Limb (tissue), 2 donors: ENCODE measurements at regions not wholly inside any gene's neighbourhood (a gene's known extent, or its start where the extent isn't known, plus 50 kb on each side); places are given as distances from the start of the nearest gene placed in this dataset.
"Not testable (repeated sequence)": the region's sequence is repeated elsewhere in the genome, so short reads cannot be mapped to it uniquely, and the experiment has no call there.

ENCODE experiments used
- DNase-seq, 2 donors: peaks; one replicate each; pipeline ENCODE4 v3.0.0-alpha.2; 2016; ENCODE audit errors: extremely low spot score in 2 of 2

- not testable (repeated sequence) for DNase-seq
Observed at GRCh38 chr1:176396604-176397395, 66.2 kb upstream of the PAPPA2 start.

DNA sequence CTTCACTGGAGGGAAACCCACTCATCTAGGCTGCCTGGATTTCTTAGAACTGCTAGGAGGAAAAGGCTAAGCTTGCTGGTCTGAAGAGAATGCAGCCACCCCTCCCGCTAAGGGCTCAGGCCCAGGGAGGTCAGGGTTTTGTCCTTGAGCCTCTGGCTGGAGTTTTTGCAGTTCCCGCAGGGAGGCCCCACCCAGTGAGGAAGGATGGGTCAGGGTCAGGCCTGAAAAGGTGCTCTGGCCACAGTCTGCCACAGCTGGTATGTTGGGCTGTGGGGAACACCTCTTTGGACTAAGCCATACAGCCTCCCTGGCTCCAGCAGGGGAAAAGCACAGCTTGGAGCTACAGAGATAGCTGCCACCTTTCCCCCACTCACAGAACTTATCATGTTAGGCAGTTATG is 71.4 kb upstream of the PAPPA2 start:
- no peak for DNase-seq

- DNase-seq = no peak
Observed at GRCh38 chr1:176384841-176385240, 78.1 kb upstream of the PAPPA2 start.

DNA sequence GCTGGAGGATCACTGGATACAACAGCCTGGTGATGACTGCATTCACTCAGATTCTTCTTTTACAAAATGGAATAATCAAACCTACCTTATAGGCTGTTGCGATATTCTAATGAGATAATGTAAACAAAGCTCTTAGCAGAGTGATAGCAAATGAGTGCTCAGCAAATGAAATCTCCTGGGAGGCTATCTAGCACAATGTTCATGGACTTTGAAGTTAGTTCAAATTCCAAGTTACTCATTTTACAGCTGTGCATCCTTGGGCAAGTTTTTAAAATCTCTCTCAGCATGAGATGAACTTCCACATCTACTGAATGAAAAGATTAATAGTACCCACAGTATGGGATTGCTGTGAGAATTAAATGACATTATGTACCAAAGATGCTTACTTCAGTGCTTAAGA is 80.8 kb upstream of the PAPPA2 start:
- DNase-seq = no peak

GRCh38 chr1:176379626-176380339 is 83.2 kb upstream of the PAPPA2 start:
- no peak for DNase-seq

DNA sequence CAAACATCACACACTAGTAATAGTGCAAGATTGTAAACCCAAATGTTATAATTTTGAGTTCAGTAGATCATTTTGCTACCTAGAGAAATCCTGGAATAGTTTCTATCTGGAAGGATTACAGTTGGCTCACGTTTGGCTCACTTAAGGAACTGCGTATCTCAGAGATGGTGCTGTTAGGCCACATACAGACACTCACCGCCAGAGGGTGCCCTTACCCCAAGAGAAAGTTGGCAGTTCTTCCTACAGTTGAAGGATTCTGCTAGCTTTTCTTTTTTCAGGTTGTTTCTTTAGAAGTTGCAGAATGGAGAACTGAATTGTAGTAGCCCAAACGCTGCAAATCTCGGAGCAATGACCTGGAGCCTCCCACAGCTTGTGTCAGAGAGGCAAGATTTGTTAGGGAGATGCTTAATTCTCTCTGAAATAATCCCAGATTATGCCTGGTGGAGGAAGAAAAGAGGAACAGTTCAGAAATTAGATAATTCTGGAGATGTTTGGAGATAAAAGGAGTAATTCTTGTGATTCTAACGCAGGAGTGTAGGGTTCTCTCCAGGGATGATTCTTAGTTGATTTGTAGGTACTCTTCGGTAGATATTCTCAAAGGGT is 87.9 kb upstream of the PAPPA2 start:
- DNase-seq = peak; percentile 77 to 85

GRCh38 chr1:176364236-176364905 is 98.6 kb upstream of the PAPPA2 start:
- no peak for DNase-seq

DNA sequence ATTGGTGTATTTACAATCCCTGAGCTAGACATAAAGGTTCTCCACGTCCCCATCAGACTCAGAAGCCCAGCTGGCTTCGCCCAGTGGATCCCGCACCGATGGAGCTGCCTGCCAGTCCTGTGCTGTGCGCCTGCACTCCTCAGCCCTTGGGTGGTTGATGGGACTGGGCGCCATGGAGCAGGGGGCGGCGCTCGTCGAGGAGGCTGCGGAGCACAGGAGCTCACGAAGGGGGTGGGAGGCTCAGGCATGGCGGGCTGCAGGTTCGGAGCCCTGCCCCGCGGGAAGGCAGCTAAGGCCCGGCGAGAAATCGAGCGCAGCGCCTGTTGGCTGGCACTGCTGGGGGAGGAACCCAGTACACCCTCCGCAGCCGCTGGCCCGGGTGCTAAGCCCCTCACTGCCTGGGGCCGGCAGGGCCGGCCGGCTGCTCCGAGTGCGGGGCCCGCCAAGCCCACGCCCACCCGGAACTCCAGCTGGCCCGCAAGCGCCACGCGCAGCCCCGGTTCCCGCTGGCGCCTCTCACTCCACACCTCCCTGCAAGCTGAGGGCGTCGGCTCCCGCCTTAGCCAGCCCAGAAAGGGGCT is 113.8 kb upstream of the PAPPA2 start:
- DNase-seq = not testable (repeated sequence)

- DNase-seq = no peak
Observed at GRCh38 chr1:176341656-176342055, 121.3 kb upstream of the PAPPA2 start.

GRCh38 chr1:176338877-176339276 is 124.1 kb upstream of the PAPPA2 start:
- no peak for DNase-seq

DNA sequence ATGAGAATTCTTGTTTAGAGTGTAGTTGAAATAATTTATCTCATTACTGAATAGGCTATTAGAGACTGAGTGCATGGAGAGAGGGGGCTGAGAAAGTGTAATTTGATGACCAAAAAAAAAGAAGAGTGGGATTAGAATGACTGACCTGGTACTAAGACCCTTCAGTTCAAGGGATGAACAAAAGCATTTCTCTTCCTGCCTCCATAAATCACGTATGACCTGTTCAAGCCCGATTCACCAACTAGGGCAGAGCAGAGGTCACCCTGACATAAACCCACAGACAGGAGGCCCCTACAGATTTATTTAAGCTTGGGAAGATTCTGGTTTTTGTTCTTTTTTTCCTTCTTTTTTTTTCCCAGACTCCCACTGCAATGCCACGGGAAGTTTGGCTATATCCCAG is 123.7 kb upstream of the COP1 start:
- DNase-seq = no peak

DNA sequence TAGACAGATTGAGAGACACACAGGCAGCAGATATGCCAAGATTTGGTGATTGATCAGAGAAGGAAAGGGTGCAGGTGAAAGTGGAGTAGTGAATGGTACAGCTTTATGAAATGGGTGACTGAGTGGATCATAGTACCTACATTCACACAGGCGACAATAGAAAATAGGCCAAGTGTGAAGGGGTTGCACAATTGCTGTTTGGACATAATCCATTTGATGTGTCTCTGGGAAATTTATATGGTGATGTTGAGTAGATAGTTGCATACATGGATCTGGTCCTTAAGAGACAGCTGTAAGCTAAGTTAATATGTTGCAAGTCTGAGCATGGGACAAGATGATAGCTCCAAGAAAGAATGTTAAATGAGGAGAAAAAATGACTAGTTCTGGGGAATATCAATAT is 118.6 kb upstream of the COP1 start:
- DNase-seq = no peak

DNA sequence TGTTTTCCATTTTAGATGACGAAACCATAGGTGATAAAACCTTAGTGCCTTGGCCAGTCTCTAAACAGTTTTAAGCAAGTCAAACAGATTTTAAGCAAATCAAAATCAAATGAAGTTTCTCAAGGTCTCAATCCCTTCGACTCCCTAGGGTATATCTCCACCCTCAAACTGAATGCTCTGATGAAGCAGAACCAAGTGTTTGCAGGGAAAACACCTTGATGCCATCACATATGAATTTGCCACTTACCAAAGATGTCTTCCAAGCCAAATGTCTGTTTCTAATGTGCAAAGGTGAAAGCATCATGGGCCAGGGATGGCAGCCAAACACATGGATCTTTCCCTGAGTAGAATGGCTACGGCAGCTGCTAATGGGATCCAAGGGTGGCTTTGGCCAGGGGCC is 116.4 kb upstream of the COP1 start:
- DNase-seq = no peak

- DNase-seq = no peak
Observed at GRCh38 chr1:176315519-176316220, 108.6 kb upstream of the COP1 start.

- DNase-seq = not testable (repeated sequence)
Observed at GRCh38 chr1:176296602-176297001, 89.5 kb upstream of the COP1 start.

DNA sequence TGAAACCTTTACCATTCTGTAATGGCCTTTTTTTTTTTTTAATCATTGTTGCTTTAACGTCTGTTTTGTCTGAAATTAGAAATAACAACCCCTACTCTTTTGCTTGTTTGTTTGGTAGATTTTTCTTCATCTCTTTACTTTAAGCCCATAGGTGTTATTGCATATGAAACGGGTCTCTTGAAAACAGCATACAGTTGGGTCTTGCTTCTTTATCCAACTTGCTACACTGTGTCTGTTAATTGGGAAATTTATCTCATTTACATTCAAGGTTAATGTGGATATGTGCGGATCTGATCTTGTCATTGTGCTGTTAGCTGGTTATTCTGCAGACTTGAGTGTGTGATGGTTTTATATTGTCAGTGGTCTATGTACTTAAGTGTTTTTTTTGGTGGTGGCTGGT is 78.9 kb upstream of the COP1 start:
- DNase-seq = no peak

DNA sequence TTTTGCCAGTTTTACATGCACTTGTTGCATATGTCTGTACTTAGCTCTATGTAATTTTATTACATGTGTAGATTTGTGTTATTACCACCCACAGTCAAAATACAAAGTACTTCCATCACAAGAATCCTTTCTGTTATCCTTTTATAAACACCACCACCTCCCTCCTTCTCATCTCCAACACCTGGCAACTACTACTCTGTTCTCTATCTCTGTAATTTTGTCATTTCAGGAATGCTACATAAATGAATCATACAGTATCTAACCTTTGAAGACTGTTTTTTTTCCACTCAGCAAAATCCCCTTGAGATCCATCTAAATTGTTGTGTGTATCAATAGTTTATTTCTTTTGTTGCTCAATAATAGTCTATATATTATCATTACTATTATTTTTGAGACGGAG is 64.5 kb upstream of the COP1 start:
- no peak for DNase-seq
